ENCODE measurements at regions not wholly inside any gene's neighbourhood (a gene's known extent, or its start where the extent isn't known, plus 50 kb on each side); places are given as distances from the start of the nearest gene placed in this dataset.

- intact Hi-C loops (cut with micrococcal nuclease) = no loop called here
- no peak overlapping the region for H3K27ac Mint-ChIP-seq
- Histone ChIP-seq H3K36me3 (ENCODE audit: control insufficient read depth in 2 of 3, insufficient read depth in 3 of 3, low read length in 3 of 3) (no peaks in the 10 kb centered on the region), H3K27me3 (ENCODE audit: control insufficient read depth in 2 of 2, insufficient read depth in 2 of 2, low read length in 2 of 2) (no peaks in the 10 kb centered on the region), H3K4me3 (ENCODE audit: low read length) (no peak overlapping the region), H3K4me1 (ENCODE audit: control insufficient read depth in 2 of 2, insufficient read depth in 2 of 2, low read length in 2 of 2) (no peaks in the 10 kb centered on the region), H3K27ac (ENCODE audit: low read depth, low read length) (no peak overlapping the region), H3K9me3 (ENCODE audit: control insufficient read depth in 2 of 3, low read length in 3 of 3) (no peaks in the 10 kb centered on the region)
- no peaks in the 10 kb centered on the region for H3K27me3 Mint-ChIP-seq
- ChIA-PET POLR2A (no interaction called here), CTCF (no interaction called here)
- peaks cover 0 to 2% (median 0%) of the 10 kb centered on the region in 7 donors for H3K4me1 Mint-ChIP-seq
- H3K4me3 Mint-ChIP-seq = no peak overlapping the region
- DNase-seq (no peak), ATAC-seq (no peak)
- H3K9me3 Mint-ChIP-seq = no peaks in the 10 kb centered on the region
- H3K36me3 Mint-ChIP-seq = no peaks in the 10 kb centered on the region
Measured at GRCh38 chr17:31588512-31588911, 197.0 kb downstream of the RAB11FIP4 start.

DNA sequence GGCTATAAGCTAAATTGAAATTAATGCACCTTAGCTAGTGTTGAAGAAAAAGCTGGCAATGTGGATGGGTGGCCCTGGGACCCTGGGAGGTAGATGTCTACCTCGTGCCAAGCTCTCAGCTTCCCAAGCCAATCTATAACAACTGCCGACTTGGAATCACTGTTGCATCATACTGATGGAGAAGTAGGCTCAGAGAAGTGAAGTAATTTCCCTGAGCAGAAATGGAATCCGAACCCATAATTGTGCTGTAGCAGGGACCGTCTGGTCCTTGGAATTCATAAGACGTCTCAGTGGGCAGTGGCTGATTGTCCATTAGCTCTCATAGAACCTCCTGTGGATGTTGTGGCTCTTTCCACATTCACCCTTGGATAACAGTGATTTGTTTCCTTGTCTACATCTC, 196.6 kb downstream of the RAB11FIP4 start:
- no peaks in the 10 kb centered on the region for H3K9me3 ChIP-seq (ENCODE audit: control insufficient read depth in 2 of 3, low read length in 3 of 3)
- intact Hi-C loops (cut with micrococcal nuclease) = no loop called here
- Mint-ChIP-seq H3K4me3 (no peak overlapping the region), H3K27ac (no peak overlapping the region), H3K36me3 (no peaks in the 10 kb centered on the region), H3K9me3 (no peaks in the 10 kb centered on the region), H3K4me1 (peaks cover 0 to 2% (median 0%) of the 10 kb centered on the region in 7 donors), H3K27me3 (no peaks in the 10 kb centered on the region)
- no peaks in the 10 kb centered on the region for H3K36me3 ChIP-seq (ENCODE audit: control insufficient read depth in 2 of 3, insufficient read depth in 3 of 3, low read length in 3 of 3)
- H3K27me3 ChIP-seq (ENCODE audit: control insufficient read depth in 2 of 2, insufficient read depth in 2 of 2, low read length in 2 of 2) = no peaks in the 10 kb centered on the region
- ChIA-PET POLR2A (no interaction called here), CTCF (no interaction called here)
- DNase-seq = no peak
- no peak for ATAC-seq
- no peaks in the 10 kb centered on the region for H3K4me1 ChIP-seq (ENCODE audit: control insufficient read depth in 2 of 2, insufficient read depth in 2 of 2, low read length in 2 of 2)
- no peak overlapping the region for H3K4me3 ChIP-seq (ENCODE audit: low read length)
- no peak overlapping the region for H3K27ac ChIP-seq (ENCODE audit: low read depth, low read length)

Data from naive thymus-derived CD4-positive, alpha-beta T cell (primary cell).